ENCODE measurements at regions not wholly inside any gene's neighbourhood (a gene's known extent, or its start where the extent isn't known, plus 50 kb on each side); places are given as distances from the start of the nearest gene placed in this dataset.
"Not testable (repeated sequence)": the region's sequence is repeated elsewhere in the genome, so short reads cannot be mapped to it uniquely, and the experiment has no call there.

GRCh38 chr1:105088166-105088565, 1338.5 kb downstream of the AMY1C start:
- WGBS: 100% methylated on average over 1 of the region's 1 CpG
- no peak for DNase-seq (ENCODE audit: low spot score)
- intact Hi-C loops (cut with DNase I): no loop called here
- no peaks in the 10 kb centered on the region for H3K36me3 ChIP-seq
- no peaks in the 10 kb centered on the region for H3K27me3 ChIP-seq (replicated peaks; ENCODE audit: insufficient read depth)
- TF ChIP-seq POLR2AphosphoS5 (IDR thresholded peaks at IDR 0.05) (no peak), POLR2A (IDR thresholded peaks at IDR 0.05) (no peak)
- H3K4me1 ChIP-seq (replicated peaks): no peaks in the 10 kb centered on the region
- H3K4me3 ChIP-seq: no peak overlapping the region
- no peak overlapping the region for H3K27ac ChIP-seq
- no peaks in the 10 kb centered on the region for H3K9me3 ChIP-seq

GRCh38 chr1:105093893-105094292, 1344.2 kb downstream of the AMY1C start:
- H3K4me3 ChIP-seq; DNase-seq (ENCODE audit: low spot score); H3K27me3 ChIP-seq (replicated peaks; ENCODE audit: insufficient read depth); intact Hi-C loops (cut with DNase I); H3K4me1 ChIP-seq (replicated peaks); H3K27ac ChIP-seq; H3K36me3 ChIP-seq; H3K9me3 ChIP-seq: not testable (repeated sequence)
- WGBS: 100% methylated on average over 1 of the region's 1 CpG

- WGBS: 50% methylated on average over 1 of the region's 1 CpG
- intact Hi-C loops (cut with DNase I): no loop called here
- Histone ChIP-seq H3K27me3 (replicated peaks; ENCODE audit: insufficient read depth) (no peaks in the 10 kb centered on the region), H3K9me3 (no peaks in the 10 kb centered on the region), H3K27ac (no peak overlapping the region), H3K36me3 (no peaks in the 10 kb centered on the region), H3K4me1 (replicated peaks) (no peaks in the 10 kb centered on the region), H3K4me3 (no peak overlapping the region)
- no peak for TF ChIP-seq CTCF (IDR thresholded peaks at IDR 0.05)
- TF ChIP-seq POLR2AphosphoS5 (IDR thresholded peaks at IDR 0.05): no peak
- no peak for TF ChIP-seq POLR2A (IDR thresholded peaks at IDR 0.05)
- DNase-seq (ENCODE audit: low spot score): no peak
Observed at GRCh38 chr1:105100102-105100501, 1350.4 kb downstream of the AMY1C start.

GRCh38 chr1:105101261-105101660, 1351.6 kb downstream of the AMY1C start:
- 58% methylated on average over 3 of the region's 3 CpGs for WGBS
- intact Hi-C loops (cut with DNase I): no loop called here
- H3K9me3 ChIP-seq: no peaks in the 10 kb centered on the region
- H3K27ac ChIP-seq: no peak overlapping the region
- TF ChIP-seq POLR2A (IDR thresholded peaks at IDR 0.05): no peak
- TF ChIP-seq CTCF (IDR thresholded peaks at IDR 0.05): no peak
- TF ChIP-seq POLR2AphosphoS5 (IDR thresholded peaks at IDR 0.05): no peak
- H3K4me1 ChIP-seq (replicated peaks): no peaks in the 10 kb centered on the region
- H3K4me3 ChIP-seq: no peak overlapping the region
- H3K27me3 ChIP-seq (replicated peaks; ENCODE audit: insufficient read depth): no peaks in the 10 kb centered on the region
- no peak for DNase-seq (ENCODE audit: low spot score)
- no peaks in the 10 kb centered on the region for H3K36me3 ChIP-seq

GRCh38 chr1:105102371-105102770, 1352.7 kb downstream of the AMY1C start:
- WGBS: 86% methylated on average over 3 of the region's 3 CpGs
- intact Hi-C loops (cut with DNase I): no loop called here
- H3K9me3 ChIP-seq: no peaks in the 10 kb centered on the region

More at GRCh38 chr1:105102371-105102770, 1352.7 kb downstream of the AMY1C start:
- Histone ChIP-seq H3K4me3 (no peak overlapping the region), H3K4me1 (replicated peaks) (no peaks in the 10 kb centered on the region), H3K27ac (no peak overlapping the region), H3K27me3 (replicated peaks; ENCODE audit: insufficient read depth) (no peaks in the 10 kb centered on the region), H3K36me3 (no peaks in the 10 kb centered on the region)
- TF ChIP-seq POLR2A (IDR thresholded peaks at IDR 0.05): no peak
- no peak for TF ChIP-seq CTCF (IDR thresholded peaks at IDR 0.05)
- no peak for TF ChIP-seq POLR2AphosphoS5 (IDR thresholded peaks at IDR 0.05)
- DNase-seq (ENCODE audit: low spot score): no peak
